Liver (tissue), 8 donors: ENCODE measurements at regions not wholly inside any gene's neighbourhood (a gene's known extent, or its start where the extent isn't known, plus 50 kb on each side); places are given as distances from the start of the nearest gene placed in this dataset.
A peak's percentile ranks its signal among the peaks of the same experiment; 100 is the strongest.

Source experiments
- DNase-seq: peaks from one replicate; pipeline ENCODE4 v3.0.0-alpha.2; 2017; ENCODE audit warnings: low spot score
- H3K27ac ChIP-seq, 2 donors: one replicate each; pipeline ENCODE4 v1.7.0; 2013; ENCODE audit warnings: inconsistent platforms in 2 of 2, low read length in 2 of 2, control low read depth in 1 of 2, low read depth in 1 of 2, mild to moderate bottlenecking in 1 of 2
- H3K27me3 ChIP-seq, 4 donors: one replicate each; pipeline versions ENCODE4 v1.6.1 to v1.7.0; 2013; ENCODE audit warnings: low read length in 3 of 4, inconsistent platforms in 1 of 4, mild to moderate bottlenecking in 1 of 4, moderate library complexity in 1 of 4; ENCODE audit not compliant: control insufficient read depth in 4 of 4, insufficient read depth in 4 of 4
- H3K36me3 ChIP-seq, 4 donors: one replicate each; pipeline versions ENCODE4 v1.6.1 to v1.7.0; 2013; ENCODE audit warnings: low read length in 3 of 4, mild to moderate bottlenecking in 3 of 4, low read depth in 1 of 4, moderate library complexity in 1 of 4; ENCODE audit not compliant: control insufficient read depth in 4 of 4, insufficient read depth in 3 of 4
- H3K4me1 ChIP-seq, 4 donors: one replicate each; pipeline versions ENCODE4 v1.6.1 to v1.7.0; 2013; ENCODE audit warnings: low read length in 3 of 4, mild to moderate bottlenecking in 3 of 4, moderate library complexity in 1 of 4; ENCODE audit not compliant: control insufficient read depth in 4 of 4, insufficient read depth in 4 of 4
- H3K4me3 ChIP-seq, 3 donors: one replicate each; pipeline versions ENCODE4 v1.6.1 to v1.7.0; 2013; ENCODE audit warnings: low read length in 3 of 3, control low read depth in 1 of 3, low read depth in 1 of 3, mild to moderate bottlenecking in 1 of 3
- H3K9ac ChIP-seq, 2 donors: one replicate each; pipeline ENCODE4 v1.7.0; 2013; ENCODE audit warnings: low read length in 2 of 2, mild to moderate bottlenecking in 2 of 2, moderate library complexity in 2 of 2, control low read depth in 1 of 2, low read depth in 1 of 2
- H3K9me3 ChIP-seq, 4 donors: one replicate each; pipeline versions ENCODE4 v1.6.1 to v1.7.0; 2013; ENCODE audit warnings: low read length in 3 of 4; ENCODE audit not compliant: control insufficient read depth in 4 of 4
- CTCF ChIP-seq: fragments of 150-350 bp; IDR thresholded peaks from 2 replicates; pipeline ENCODE4 v1.5.1; 2017; ENCODE audit warnings: improper control_type of control experiment, low read depth, low read length; ENCODE audit not compliant: missing input control
- EGR1 ChIP-seq, 2 donors: IDR thresholded peaks; 2 replicates each; pipeline ENCODE4 v1.6.1; 2016 to 2018; ENCODE audit warnings: antibody characterized with exemption in 2 of 2, low read depth in 2 of 2
- FOXA1 ChIP-seq: IDR thresholded peaks from 2 replicates; pipeline ENCODE4 v1.6.1; 2016; ENCODE audit warnings: antibody characterized with exemption
- FOXA2 ChIP-seq: IDR thresholded peaks from 2 replicates; pipeline ENCODE4 v1.6.1; 2016; ENCODE audit warnings: antibody characterized with exemption
- HNF4A ChIP-seq, 2 donors: conservative IDR thresholded peaks; 2 replicates each; pipeline ENCODE4 v1.6.1; 2016; ENCODE audit warnings: antibody characterized with exemption in 2 of 2, mild to moderate bottlenecking in 2 of 2
- HNF4G ChIP-seq: IDR thresholded peaks from 2 replicates; pipeline ENCODE4 v1.6.1; 2016; ENCODE audit warnings: antibody characterized with exemption
- JUND ChIP-seq, 2 donors: IDR thresholded peaks; 2 replicates each; pipeline ENCODE4 v1.6.1; 2016; ENCODE audit warnings: antibody characterized with exemption in 2 of 2
- MAX ChIP-seq: IDR thresholded peaks from 2 replicates; pipeline ENCODE4 v1.6.1; 2016; ENCODE audit warnings: antibody characterized with exemption
- NR2F2 ChIP-seq: IDR thresholded peaks from 2 replicates; pipeline ENCODE4 v1.6.1; 2016; ENCODE audit warnings: antibody characterized with exemption
- RAD21 ChIP-seq, 2 donors: IDR thresholded peaks; 2 replicates each; pipeline ENCODE4 v1.6.1; 2016; ENCODE audit warnings: antibody characterized with exemption in 2 of 2, mild to moderate bottlenecking in 2 of 2
- RXRA ChIP-seq, 2 donors: IDR thresholded peaks; 2 replicates each; pipeline ENCODE4 v1.6.1; 2017 to 2018; ENCODE audit warnings: antibody characterized with exemption in 2 of 2, mild to moderate bottlenecking in 1 of 2
- SP1 ChIP-seq: IDR thresholded peaks from 2 replicates; pipeline ENCODE4 v1.6.1; 2018; ENCODE audit warnings: antibody characterized with exemption, mild to moderate bottlenecking
- TAF1 ChIP-seq: conservative IDR thresholded peaks from 2 replicates; pipeline ENCODE4 v1.6.1; 2016; ENCODE audit warnings: antibody characterized with exemption, mild to moderate bottlenecking
- YY1 ChIP-seq: IDR thresholded peaks from 2 replicates; pipeline ENCODE4 v1.6.1; 2016; ENCODE audit warnings: antibody characterized with exemption, mild to moderate bottlenecking
- WGBS: extraction: QIAGEN DNeasy Blood & Tissue Kit; methylation state at CpG from one replicate; pipeline ENCODE4 v1.1.7; 2013; 5-methylcytosine and 5-hydroxymethylcytosine counted together
- TF ChIP-seq, protein P1 (sequence below): IDR thresholded peaks from 2 replicates; pipeline ENCODE4 v1.6.1; 2016; ENCODE audit warnings: antibody characterized with exemption
- TF ChIP-seq, protein P2 (sequence below): IDR thresholded peaks from 2 replicates; pipeline ENCODE4 v1.6.1; 2016; ENCODE audit warnings: antibody characterized with exemption
- TF ChIP-seq, protein P3 (sequence below): IDR thresholded peaks from 2 replicates; pipeline ENCODE4 v1.6.1; 2016; ENCODE audit warnings: antibody characterized with exemption, mild to moderate bottlenecking
- donor health status: healthy.
- donor health status: healthy.
- donor health status: healthy.
- donor health status: healthy.
- donor health status: healthy.

DNA sequence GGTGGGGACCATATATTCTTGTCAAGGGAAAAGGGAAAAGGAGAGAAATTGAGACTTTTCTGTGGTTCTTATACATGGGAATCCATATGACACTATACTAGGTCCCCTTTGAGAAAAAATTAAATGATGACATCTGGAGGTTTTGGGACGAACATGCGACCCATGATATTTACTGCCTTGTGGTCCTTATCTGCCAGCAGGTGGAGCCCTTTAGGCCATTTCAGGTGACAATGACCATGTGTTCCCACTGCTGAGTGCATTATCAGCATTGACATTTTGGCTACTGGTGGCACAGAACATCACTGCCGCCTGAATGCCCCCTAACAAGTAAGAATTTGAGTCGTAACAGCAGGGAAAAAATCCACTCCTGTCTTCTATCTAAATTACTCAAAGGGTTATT lies 843.4 kb downstream of the FSTL5 start:
- no peak for DNase-seq
- no peaks in the 10 kb centered on the region for H3K9me3 ChIP-seq
- no peak overlapping the region for H3K4me3 ChIP-seq
- H3K4me1 ChIP-seq: no peaks in the 10 kb centered on the region
- peaks cover 0 to 3% (median 0%) of the 10 kb centered on the region in 4 donors for H3K27me3 ChIP-seq
- H3K27ac ChIP-seq: no peak overlapping the region
- TF ChIP-seq, protein P1, sequence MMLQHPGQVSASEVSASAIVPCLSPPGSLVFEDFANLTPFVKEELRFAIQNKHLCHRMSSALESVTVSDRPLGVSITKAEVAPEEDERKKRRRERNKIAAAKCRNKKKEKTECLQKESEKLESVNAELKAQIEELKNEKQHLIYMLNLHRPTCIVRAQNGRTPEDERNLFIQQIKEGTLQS: no peak
- TF ChIP-seq FOXA1: no peak
- no peak for TF ChIP-seq HNF4G
- peak; percentile 41 for TF ChIP-seq CTCF
- peak; percentile 19 to 34 for TF ChIP-seq RXRA (IDR thresholded peaks at IDR 0.05)
- TF ChIP-seq TAF1: no peak
- no peak for TF ChIP-seq HNF4A (conservative IDR thresholded peaks at IDR 0.05)
- TF ChIP-seq RAD21 (IDR thresholded peaks at IDR 0.05): peak; percentile 46 to 69
- TF ChIP-seq NR2F2: no peak
- TF ChIP-seq JUND (IDR thresholded peaks at IDR 0.05): no peak
- TF ChIP-seq, protein P2, sequence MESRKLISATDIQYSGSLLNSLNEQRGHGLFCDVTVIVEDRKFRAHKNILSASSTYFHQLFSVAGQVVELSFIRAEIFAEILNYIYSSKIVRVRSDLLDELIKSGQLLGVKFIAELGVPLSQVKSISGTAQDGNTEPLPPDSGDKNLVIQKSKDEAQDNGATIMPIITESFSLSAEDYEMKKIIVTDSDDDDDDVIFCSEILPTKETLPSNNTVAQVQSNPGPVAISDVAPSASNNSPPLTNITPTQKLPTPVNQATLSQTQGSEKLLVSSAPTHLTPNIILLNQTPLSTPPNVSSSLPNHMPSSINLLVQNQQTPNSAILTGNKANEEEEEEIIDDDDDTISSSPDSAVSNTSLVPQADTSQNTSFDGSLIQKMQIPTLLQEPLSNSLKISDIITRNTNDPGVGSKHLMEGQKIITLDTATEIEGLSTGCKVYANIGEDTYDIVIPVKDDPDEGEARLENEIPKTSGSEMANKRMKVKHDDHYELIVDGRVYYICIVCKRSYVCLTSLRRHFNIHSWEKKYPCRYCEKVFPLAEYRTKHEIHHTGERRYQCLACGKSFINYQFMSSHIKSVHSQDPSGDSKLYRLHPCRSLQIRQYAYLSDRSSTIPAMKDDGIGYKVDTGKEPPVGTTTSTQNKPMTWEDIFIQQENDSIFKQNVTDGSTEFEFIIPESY: no peak
- no peak for TF ChIP-seq SP1
- H3K9ac ChIP-seq: no peak overlapping the region
- H3K36me3 ChIP-seq: no peaks in the 10 kb centered on the region
- WGBS: 39% methylated on average over 4 of the region's 4 CpGs

DNA sequence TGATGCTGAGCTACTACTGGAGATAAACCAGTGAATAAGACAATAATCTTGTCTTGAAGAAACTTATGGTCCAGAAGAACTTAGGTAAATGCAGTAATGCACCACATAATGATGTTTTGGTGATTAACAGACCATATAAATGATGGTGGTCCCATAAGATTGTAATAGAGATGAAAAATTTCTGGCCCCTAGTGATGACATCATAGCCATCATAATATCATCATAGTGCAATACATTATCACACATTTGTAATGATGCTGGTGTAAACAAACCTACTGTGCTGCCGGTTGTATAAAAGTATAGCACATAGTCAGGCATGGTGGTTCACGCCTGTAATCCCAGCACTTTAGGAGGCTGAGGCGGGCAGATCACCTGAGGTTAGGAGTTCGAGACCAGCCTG lies 846.8 kb downstream of the FSTL5 start:
- Histone ChIP-seq H3K36me3 (no peaks in the 10 kb centered on the region), H3K27me3 (no peaks in the 10 kb centered on the region), H3K9ac (no peak overlapping the region), H3K4me3 (no peak overlapping the region), H3K27ac (no peak overlapping the region), H3K9me3 (no peaks in the 10 kb centered on the region), H3K4me1 (no peaks in the 10 kb centered on the region)
- WGBS: 89% methylated on average over 4 of the region's 4 CpGs
- TF ChIP-seq FOXA2 (no peak), MAX (no peak), NR2F2 (no peak), RXRA (IDR thresholded peaks at IDR 0.05) (no peak), EGR1 (IDR thresholded peaks at IDR 0.05; ENCODE audit: low read depth in 2 of 2) (no peak), TAF1 (no peak), JUND (IDR thresholded peaks at IDR 0.05) (no peak), RAD21 (IDR thresholded peaks at IDR 0.05) (no peak), YY1 (no peak), HNF4G (no peak)
- TF ChIP-seq, protein P2: no peak
- TF ChIP-seq, protein P3, sequence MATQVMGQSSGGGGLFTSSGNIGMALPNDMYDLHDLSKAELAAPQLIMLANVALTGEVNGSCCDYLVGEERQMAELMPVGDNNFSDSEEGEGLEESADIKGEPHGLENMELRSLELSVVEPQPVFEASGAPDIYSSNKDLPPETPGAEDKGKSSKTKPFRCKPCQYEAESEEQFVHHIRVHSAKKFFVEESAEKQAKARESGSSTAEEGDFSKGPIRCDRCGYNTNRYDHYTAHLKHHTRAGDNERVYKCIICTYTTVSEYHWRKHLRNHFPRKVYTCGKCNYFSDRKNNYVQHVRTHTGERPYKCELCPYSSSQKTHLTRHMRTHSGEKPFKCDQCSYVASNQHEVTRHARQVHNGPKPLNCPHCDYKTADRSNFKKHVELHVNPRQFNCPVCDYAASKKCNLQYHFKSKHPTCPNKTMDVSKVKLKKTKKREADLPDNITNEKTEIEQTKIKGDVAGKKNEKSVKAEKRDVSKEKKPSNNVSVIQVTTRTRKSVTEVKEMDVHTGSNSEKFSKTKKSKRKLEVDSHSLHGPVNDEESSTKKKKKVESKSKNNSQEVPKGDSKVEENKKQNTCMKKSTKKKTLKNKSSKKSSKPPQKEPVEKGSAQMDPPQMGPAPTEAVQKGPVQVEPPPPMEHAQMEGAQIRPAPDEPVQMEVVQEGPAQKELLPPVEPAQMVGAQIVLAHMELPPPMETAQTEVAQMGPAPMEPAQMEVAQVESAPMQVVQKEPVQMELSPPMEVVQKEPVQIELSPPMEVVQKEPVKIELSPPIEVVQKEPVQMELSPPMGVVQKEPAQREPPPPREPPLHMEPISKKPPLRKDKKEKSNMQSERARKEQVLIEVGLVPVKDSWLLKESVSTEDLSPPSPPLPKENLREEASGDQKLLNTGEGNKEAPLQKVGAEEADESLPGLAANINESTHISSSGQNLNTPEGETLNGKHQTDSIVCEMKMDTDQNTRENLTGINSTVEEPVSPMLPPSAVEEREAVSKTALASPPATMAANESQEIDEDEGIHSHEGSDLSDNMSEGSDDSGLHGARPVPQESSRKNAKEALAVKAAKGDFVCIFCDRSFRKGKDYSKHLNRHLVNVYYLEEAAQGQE: no peak
- no peak for DNase-seq
